Activated T-cell treated with anti-CD3 and anti-CD28 coated beads, Interleukin-2, amount 50 U/mL, for 48 hours (primary cell): ENCODE measurements at regions not wholly inside any gene's neighbourhood (a gene's known extent, or its start where the extent isn't known, plus 50 kb on each side); places are given as distances from the start of the nearest gene placed in this dataset.
"Not testable (repeated sequence)": the region's sequence is repeated elsewhere in the genome, so short reads cannot be mapped to it uniquely, and the experiment has no call there.

ENCODE experiments used
- DNase-seq, 2 experiments: peaks; one replicate each; pipeline ENCODE4 v3.0.0-alpha.2; 2020

DNA sequence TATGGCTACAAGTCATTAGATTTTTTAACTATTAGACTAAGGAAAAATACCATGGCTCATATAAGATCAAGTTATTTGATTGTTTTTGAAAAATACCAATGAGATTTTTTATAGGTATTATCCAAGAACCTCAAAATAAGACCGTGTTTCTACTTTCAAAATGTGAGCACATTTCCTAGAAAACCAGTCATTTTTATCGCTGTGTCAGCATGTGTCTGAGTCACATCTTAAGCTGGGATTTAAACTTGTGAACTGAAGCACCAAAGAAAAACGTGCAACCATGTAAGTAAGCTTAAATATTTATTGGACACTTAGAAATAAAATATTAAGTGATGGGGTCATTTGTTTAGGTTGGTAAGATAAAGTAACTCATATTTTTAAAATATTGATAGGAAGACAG is 1676.0 kb upstream of the NUDT12 start:
- no peak for DNase-seq

DNA sequence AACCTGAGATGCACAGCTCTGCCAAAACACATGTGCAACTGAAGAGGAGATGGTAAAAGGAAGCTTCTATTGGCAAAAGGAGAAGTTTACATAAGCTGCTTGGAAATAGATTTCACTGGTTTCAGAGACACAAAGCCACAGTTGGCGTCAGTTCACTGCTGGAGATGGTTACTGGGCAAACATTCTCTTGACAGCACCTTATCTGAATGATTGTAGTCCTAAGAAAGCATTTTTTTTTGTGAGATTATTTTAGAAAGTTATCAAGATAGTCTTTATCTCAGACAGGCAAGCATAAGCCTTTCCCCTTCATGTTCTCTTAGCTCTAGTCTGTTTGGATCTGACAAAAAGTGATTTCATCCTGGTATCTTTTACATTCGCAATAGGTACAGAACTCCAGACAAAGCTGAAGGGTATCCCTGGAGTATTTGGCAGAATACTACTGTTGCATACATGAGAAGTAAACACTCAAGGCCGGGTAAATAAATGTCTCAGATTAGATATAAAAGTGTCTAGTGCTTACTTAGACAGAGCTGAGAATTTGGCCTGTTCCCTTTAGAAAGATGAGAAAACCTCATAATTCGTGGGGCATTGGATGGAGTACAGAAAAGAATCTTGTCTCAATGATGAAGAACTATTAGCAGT is 1668.0 kb upstream of the NUDT12 start:
- DNase-seq: no peak

- no peak for DNase-seq
Measured at GRCh38 chr5:105218018-105218417, 1655.4 kb upstream of the NUDT12 start.

GRCh38 chr5:105213078-105213477 is 1650.5 kb upstream of the NUDT12 start:
- DNase-seq: no peak

- DNase-seq: no peak
Measured at GRCh38 chr5:105207066-105207465, 1644.5 kb upstream of the NUDT12 start.

DNA sequence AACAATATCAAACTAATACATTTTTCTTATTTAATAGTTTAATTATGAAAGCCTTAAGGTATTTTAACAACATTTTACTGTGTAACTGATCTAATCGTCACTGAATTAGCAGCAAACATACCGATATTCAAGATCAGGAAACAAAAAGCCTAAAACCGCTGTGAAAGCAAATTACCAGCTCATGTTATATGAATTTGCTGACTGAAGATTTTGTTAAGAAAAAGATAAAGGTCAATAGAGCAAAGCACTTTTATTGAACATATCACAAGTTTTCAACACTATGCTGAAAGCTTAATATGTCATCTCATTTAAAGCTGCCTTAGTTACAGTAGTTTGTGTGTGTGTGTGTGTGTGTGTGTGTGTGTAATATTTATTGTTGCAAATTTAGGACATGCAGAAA is 1634.9 kb upstream of the NUDT12 start:
- no peak for DNase-seq

DNA sequence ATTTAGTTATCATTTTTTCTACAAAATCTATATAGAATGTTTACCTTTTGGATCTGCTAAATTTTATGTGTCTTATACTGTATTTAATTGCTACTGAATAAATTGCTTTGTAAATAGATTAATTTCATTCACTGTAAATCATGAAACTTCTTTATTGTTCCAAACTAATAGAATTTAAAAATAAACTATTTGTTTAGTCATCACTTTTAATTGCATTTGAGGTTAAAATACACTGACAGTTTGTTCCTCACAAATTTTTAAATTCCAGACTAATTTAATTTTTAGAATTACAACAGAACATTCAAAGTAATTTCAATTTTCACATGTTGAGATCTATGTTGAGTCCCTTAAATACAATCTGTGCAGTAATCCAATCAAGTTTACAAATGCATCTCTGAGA is 1633.2 kb upstream of the NUDT12 start:
- DNase-seq: no peak

GRCh38 chr5:105172918-105173317 is 1610.3 kb upstream of the NUDT12 start:
- DNase-seq: no peak

DNA sequence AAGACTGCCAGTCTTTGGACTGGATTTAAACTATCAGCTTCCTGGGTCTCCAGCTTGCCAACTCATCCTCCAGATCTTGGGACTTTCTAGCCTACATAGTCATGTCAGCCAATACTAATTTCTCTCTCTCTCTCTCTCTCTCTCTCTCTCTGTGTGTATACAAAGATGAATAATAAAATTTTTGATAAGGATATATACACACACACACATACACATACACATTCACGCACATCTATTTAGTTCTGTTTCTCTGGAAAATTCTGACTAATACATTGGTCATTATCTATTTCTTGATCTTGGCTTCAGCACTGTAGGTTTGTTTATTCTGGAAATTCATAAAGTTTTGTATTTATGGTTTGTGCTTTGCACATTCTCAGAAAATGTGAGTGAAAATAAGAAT is 1606.2 kb upstream of the NUDT12 start:
- no peak for DNase-seq

GRCh38 chr5:105167092-105167491 is 1604.5 kb upstream of the NUDT12 start:
- DNase-seq: no peak

GRCh38 chr5:105163547-105163946 is 1601.0 kb upstream of the NUDT12 start:
- no peak for DNase-seq

DNA sequence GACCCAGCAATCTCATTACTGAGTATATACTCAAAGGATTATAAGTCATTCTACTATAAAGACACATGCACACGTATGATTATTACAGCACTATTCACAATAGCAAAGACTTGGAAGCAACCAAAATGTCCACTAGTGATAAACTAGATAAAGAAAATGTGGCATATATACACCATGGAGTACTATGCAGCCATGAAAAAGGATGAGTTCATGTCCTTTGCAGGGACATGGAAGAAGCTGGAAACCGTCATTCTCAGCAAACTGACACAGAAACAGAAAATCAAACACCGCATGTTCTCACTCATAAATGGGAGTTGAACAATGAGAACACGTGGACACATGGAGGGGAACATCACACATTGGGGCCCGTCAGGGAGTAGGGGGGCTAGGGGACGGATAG is 1600.0 kb upstream of the NUDT12 start:
- DNase-seq: not testable (repeated sequence)

DNA sequence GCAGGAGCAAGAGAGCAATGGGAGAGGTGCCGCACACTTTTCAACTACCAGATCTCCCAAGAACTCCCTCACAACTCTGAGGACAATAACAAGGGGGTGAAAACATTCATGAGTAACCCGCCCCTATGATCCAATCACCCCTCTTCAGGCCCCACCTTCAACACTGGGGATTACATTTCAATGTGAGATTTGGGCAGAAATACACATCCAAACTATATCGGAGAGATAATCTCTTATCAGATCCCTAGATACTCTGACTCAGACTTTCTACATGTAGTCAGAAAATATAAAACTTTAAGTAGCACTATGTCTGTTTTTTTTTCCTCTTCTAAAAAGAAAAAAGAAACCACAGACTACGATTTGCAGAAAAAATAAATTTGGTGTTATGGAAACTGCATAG is 1595.9 kb upstream of the NUDT12 start:
- no peak for DNase-seq

DNA sequence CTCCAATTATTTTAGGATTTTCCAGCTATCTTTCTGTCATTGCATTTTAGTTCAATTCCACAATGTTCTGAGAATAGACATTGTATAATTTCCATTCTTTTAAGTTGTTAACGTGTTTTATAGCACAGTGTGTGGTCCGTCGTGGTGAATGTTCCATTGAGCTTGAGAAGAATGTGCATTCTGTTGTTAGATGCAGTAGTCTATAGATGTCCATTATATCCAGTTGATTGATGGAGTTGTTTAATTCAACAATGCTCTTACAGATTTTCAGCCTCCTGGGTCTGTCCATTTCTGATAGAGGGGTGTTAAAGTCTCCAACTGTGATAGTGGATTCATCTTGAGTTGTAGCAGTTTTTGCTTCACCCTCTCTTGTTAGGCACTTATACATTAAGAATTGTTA is 1587.7 kb upstream of the NUDT12 start:
- DNase-seq: no peak

DNA sequence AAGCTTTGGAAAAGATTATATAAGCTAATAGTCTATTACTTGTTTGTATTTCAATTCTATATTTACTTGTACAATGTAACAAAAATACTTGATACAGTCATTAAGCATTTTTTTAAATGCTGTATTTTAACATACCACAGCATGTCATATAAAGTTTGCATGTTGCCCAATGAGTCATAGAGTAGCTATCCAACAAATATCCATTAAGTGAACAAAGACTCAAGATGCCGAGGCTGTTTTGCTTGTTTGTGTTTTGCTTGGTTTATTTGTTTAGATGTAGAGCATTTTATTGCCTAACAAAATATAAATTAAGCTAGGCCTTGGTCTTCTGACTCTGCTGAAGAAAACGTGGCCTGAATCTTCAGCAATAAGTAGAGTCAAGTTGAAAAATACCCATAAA is 1584.3 kb upstream of the NUDT12 start:
- no peak for DNase-seq

DNA sequence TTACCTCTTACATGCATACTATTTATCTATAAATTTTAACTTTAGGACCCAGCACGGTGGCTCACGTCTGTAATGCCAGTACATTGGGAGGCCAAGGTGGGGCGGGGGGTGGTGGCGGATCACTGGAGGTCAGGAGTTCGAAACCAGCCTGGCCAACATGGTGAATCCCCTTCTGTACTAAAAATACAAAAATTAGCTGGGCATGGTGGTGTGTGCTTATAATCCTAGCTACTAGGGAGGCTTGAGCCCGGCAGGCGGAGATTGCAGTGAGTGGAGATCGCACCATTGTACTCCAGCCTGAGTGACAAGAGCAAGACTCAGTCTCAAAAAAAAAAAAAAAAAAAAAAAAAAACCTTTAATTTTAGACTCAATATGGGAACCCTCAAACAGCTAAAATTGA is 1582.6 kb upstream of the NUDT12 start:
- DNase-seq: no peak

DNA sequence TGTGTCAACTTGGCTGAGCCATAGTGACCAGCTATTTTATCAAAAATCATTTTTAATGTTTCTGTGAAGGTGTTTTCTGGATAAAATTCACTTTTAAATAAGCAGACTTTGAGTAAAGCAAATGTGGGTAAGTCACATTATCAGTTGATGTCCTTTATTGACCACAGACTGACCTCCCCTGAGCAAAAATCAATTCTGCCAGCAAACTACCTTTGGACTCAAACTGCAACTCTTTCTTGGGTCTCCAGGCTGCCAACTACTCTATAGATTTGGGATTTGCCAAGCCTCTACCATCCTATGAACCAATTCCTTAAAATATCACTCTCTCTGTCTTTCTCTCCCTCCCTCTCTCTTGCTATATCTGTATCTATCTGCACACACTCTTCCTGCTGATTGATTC is 1571.7 kb upstream of the NUDT12 start:
- no peak for DNase-seq

GRCh38 chr5:105133087-105133486 is 1570.5 kb upstream of the NUDT12 start:
- no peak for DNase-seq

DNA sequence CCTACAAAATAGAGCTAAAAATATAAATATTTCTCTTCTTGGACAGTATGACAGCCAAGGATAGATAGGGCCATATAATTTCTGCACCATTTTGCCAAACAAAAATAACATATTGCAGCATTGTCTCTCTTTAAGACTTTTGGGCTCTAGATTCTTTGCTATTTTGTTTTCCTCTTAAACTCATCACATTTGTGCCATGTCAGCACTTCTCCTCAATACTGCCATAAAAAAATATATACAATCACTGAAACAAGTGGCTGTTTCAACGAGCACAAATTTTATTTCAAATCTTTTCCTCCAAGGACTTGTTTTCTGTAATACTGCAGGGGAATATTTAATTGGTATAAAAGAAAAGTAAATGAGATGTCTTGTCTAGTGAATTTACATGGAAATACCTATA is 1570.0 kb upstream of the NUDT12 start:
- no peak for DNase-seq

DNA sequence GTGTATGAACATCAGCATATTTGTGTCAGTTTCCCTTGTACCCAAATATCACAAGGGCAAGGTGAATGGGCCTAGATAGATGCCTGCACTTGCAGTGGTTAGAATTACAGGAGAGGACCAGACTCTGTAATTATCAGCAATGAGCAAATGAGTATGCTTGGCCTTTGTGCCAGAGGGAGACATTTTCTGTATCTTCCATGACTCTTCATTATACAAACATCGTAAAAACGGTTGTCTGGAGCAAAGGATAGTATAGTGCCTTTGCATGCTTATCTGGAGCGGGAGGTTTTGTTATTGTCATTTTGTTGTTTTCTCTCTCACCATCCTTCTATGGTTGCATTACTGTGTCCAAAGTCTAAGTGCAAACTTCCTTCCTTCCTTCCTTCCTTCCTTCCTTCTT is 1568.5 kb upstream of the NUDT12 start:
- no peak for DNase-seq

DNA sequence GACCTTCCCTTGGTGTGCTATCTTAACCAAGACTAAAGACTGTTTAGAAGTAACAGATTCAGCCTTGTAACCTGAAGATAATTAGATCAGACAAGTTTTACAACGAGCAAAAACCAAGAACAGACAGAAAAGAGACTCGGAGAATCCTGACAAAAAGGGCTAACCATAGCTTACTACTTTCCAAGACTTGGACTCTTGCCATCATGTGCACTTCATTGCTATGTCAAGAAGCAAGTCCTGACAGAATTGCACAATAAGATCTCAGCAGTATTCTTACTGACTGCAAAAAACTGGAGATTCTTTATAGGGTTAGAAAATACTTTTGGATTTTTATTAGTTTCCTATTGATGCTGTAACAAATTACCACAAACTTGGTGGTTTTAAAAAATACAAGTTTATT is 1539.0 kb upstream of the NUDT12 start:
- DNase-seq: no peak

DNA sequence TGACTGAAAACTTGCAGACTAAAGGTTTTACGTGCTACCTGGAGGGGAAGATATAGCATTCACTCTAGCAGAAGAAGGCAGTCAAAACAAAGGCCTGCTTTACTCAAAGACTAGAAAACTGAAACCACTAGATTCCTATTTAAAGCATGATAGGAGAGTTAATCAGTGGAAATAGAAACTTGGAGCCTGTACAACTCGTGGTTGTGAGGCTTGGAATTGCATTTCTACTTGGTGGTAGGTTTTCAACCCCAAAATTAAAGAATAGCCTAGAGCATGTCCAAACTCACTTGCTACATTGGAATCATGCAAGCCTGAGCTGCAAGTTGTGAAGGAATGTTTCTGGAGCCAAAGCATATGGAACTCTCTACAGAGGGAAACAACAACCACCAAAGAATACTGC is 1526.4 kb upstream of the NUDT12 start:
- DNase-seq: no peak

DNA sequence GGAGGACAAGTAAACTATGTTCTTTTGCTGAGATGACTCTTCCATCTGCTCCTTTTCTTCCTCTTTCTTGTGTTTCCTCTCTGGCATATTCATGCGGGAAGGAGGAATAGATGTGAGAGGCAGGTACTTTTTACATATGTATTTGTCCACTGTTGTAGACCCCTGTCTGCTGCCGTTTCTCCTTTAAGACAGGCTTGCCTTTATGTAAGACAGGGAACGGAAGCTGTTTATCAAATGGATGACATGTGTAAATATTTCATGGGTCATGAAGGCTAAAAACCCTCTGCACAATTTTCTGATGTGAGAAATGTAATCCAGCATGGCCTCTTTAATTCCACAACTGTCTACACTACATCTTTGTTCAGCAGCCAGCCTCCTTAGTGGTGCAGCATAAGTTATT is 1525.5 kb upstream of the NUDT12 start:
- DNase-seq: no peak

GRCh38 chr5:105057893-105058292 is 1495.3 kb upstream of the NUDT12 start:
- DNase-seq: no peak

DNA sequence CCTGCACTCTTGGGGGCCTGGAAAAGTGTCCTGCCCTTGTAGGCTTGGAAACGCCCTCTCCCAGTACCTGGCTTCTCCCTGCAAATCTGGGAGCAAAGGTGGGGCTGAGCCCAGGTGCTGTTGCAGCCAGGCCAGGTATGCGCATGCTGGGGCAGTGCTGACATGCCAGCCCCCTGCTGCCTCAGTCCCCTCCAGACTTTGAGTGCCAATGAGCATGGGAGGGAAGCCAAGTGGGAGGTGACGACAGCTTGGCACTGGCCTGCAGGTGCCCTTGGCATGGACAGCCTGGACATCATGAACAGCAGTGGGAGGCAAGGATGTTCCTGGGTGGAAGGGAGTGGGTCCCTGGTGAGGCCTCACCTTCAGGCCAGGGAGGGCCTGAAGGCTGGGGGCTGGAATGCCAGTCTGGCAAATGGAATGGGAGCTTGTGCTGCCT is 1494.4 kb upstream of the NUDT12 start:
- no peak for DNase-seq

DNA sequence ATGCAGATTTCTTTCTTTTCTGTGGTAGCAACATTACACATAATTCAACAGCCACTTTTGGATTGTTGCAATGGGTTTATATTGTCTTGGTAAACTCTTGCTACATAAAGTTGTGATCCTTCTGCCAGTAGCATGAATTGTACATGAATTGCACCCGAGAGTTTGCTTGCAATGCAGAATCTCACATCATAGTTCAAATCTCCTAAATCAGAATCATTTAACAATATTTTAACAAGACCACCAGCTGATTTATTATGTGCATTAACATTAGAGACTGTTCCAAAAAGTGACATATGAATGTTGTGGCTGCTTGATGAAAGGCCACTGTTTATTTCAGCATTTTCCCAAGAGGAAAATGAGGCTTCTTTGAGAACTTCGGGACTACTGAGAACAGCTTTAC is 1491.8 kb upstream of the NUDT12 start:
- DNase-seq: no peak
